ENCODE measurements at regions not wholly inside any gene's neighbourhood (a gene's known extent, or its start where the extent isn't known, plus 50 kb on each side); places are given as distances from the start of the nearest gene placed in this dataset.
A peak's percentile ranks its signal among the peaks of the same experiment; 100 is the strongest.

DNA sequence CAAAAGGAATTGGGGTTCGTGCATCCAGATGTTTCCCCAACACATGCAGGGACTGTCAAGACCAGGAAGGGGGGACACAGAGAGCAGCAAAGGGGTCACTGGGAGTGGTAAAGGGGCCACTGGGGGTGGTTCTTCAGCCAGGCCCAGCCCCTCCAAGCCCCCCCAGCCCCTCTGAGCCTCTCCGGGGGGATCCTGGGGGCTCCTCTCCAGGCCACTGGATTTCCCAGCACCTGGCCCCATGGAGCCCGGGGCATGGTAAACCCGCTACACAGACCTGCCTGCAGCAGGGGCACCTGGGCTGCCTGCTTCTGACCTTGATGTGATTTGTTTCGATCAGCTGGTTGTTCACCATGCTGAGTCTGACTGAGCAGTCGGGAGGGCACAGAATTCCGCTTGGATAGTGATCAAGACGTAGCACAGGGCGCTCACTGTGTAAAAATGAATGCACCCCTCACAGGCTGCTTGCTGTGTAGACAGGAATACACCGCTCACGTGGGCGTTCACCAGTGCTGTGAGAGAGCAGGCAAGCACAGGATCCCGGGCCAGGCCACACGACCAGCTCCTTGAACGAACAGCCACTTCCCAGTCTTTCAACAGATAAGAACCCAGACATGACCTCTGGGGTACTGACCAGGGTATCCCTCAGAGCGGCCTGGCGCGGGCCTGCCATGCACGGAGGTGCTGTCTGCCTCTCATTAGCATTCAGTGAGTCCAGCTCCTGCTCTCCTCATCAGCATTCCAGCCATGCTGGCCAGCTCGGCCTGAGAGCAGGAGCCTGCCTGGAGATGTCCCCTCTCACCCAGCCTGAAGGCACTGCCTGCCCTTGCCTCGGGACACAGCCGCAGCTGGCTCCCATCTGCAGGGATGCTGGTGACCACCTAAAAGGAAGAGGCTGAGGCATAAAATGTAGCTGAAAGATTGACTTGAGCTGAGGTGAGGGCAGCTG, 73.3 kb upstream of the OTOS start:
- no peaks in the 10 kb centered on the region for H3K9me3 Mint-ChIP-seq
- no peaks in the 10 kb centered on the region for H3K4me1 Mint-ChIP-seq
- H3K27ac Mint-ChIP-seq: no peak overlapping the region
- no peaks in the 10 kb centered on the region for H3K36me3 Mint-ChIP-seq
- H3K4me3 Mint-ChIP-seq: no peak overlapping the region
- peaks cover 11% of the 10 kb centered on the region for H3K27me3 Mint-ChIP-seq

DNA sequence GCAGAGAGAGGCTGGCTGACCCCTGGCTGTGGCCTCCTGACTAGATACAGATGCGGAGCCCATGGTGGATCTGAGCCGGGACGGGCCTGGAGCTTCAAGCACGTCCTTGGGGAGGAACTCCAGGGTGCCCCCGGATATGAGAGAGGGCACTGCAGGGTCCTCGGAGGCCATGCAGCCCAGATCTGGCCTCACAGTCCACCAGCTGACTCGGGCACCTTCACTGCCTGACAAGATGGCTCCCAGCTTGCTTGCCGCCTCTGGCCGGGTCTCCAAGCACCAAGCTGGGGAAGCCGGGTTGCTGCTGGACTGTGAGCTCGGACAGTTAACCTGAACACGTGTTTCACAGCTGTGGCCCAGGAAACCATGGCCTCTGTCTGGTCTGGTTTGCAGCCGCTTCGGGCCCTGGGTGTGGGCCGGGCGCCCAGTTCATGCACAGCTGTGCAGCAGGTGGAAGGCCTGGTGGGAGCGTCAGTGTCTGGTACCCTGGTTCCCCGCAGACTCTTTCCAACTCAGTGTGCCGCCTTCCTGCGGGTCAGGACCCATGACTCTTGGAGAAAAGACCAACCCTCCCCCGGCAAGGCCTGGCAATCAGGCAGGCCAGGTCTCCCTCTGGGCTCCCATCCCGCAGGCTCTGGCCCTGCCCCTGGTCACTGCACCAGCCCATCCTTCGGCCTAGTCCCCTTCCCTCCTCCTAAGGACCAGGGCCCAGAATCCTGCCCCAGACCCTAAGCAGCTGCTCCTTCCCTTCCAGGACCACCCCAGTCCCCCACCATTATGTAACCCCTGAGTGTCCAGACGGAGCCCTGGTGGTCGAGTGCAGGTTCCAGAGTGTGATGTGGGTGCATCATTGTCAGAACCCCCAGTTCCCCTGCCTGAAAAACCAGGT, 74.6 kb upstream of the OTOS start:
- H3K4me1 Mint-ChIP-seq: no peaks in the 10 kb centered on the region
- peaks cover 7% of the 10 kb centered on the region for H3K27me3 Mint-ChIP-seq
- H3K9me3 Mint-ChIP-seq: no peaks in the 10 kb centered on the region
- no peak overlapping the region for H3K27ac Mint-ChIP-seq
- no peak overlapping the region for H3K4me3 Mint-ChIP-seq
- no peaks in the 10 kb centered on the region for H3K36me3 Mint-ChIP-seq

DNA sequence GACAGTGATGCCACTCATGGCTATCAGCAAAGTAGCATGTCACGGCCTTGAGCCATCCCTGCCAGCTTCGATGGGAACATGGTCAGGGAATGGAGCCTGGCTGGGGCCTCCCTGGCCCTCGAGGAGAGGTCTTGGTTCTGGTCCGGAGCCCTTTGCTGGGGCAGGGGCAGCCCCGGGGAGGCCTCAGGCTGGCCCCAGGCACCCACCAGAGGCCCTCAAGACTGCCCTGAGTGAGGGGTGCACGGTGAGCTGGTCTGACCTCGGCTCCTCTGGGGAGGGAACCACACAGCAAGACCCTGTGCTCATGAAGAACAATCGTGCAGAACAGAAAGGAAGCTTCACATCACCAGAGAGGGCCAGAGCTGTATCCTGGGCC, 75.2 kb upstream of the OTOS start:
- no peaks in the 10 kb centered on the region for H3K36me3 Mint-ChIP-seq
- no peaks in the 10 kb centered on the region for H3K4me1 Mint-ChIP-seq
- H3K27ac Mint-ChIP-seq: no peak overlapping the region
- peaks cover 3% of the 10 kb centered on the region for H3K27me3 Mint-ChIP-seq
- H3K9me3 Mint-ChIP-seq: no peaks in the 10 kb centered on the region
- no peak overlapping the region for H3K4me3 Mint-ChIP-seq

DNA sequence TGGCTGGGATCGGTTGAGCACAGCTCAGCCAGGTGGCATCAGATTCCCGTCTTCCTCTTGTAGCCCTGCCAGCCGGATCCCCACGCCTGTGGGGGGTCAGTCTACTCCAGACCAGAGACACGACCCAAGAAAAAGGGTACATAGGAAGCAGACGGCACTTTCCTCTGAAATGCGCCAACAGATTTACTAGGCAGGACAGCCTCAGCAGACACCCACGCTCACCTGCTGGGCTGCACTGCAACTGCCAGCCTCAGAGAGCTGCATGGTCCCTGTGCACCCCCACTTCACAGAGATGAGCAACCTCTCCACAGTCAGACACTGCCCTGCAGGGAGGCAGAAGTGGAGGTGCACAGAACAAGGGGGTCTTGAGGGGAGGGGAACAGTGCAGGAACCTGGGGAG, 75.7 kb upstream of the OTOS start:
- H3K9me3 Mint-ChIP-seq: no peaks in the 10 kb centered on the region
- H3K27ac Mint-ChIP-seq: no peak overlapping the region
- H3K36me3 Mint-ChIP-seq: no peaks in the 10 kb centered on the region
- no peaks in the 10 kb centered on the region for H3K4me1 Mint-ChIP-seq
- H3K4me3 Mint-ChIP-seq: no peak overlapping the region
- H3K27me3 Mint-ChIP-seq: no peaks in the 10 kb centered on the region

DNA sequence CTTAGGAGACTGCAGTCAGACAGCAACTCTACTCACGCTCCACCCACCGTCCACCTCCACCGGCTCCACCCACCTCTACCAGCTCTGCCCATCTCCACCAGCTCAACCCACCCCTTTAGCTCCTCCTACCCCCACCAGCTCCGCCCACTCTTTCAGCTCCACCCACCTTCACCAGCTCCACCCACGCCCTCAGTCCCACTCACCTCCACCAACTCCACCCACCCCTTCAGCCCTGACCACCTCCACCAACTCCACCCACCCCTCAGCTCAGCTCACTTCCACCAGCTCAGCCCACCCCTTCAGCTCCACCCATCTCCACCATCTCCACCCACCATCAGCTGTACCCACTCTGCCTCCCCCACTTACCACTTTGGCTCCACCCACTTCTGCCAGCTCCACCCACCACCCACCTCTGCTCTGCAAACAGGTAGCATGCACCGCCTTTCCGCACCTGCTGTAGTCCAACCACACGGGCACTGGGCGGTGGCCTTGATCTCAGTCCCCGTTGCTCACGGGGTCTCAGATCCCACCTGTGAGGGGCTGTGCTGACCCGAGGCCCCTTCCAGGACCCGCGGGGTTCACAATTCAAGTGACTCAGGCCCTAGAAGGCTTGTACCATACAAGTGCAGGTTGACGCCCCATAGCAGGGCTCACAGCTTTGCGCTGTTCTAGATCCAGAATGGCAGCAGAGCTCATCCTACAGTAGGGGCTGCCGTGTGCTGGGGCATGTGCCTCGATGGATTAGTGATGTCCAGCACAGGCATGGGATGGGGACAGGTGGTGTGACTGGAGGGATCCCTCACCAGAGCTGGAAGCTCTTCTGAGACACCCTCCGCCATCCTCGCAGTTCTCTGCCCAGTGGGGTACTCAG, 77.2 kb upstream of the OTOS start:
- H3K9me3 Mint-ChIP-seq: peaks cover 0 to 2% (median 2%) of the 10 kb centered on the region in 3 donors
- no peaks in the 10 kb centered on the region for H3K4me1 Mint-ChIP-seq
- H3K27ac Mint-ChIP-seq: no peak overlapping the region

DNA sequence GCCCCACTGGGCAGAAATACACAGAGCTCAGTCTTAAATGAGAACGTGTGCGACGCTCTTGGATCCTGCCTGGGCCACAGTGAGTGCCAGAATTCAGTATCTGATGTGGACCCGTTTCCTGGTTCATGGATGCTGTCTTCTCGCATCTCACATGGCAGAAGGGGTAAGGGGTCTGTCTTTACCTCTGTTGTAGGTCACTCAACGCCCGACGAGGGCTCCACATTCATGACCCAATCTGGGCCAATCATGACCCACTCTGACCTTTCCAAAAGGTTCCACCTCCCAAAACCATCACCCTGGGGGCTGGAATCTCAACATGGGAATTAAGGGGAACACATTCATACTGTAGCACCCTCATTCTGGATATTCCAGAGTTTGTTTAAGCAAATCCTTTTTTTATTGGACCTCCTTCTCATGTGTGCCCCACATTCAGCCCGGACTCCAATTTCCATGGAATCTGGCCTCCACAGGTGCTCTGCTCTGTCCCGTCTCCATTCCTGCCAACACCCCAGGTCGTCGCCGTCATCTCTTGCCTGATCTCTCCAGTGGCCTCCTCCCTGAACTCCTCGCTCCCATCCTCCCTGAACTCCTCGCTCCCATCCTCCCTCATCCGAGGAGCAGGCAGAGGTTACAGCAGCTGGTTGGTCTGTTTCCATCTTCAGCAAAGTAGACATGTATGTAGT, 78.9 kb upstream of the OTOS start:
- Mint-ChIP-seq H3K36me3 (no peaks in the 10 kb centered on the region), H3K4me1 (no peaks in the 10 kb centered on the region), H3K9me3 (peaks cover 0 to 5% (median 2%) of the 10 kb centered on the region in 3 donors), H3K4me3 (no peak overlapping the region), H3K27me3 (peaks cover 5% of the 10 kb centered on the region), H3K27ac (no peak overlapping the region)

More for the DNA sequence above, 77.2 kb upstream of the OTOS start:
- Mint-ChIP-seq H3K27me3 (no peaks in the 10 kb centered on the region), H3K4me3 (peak overlapping the region in 1 of 4 donors; percentile 17), H3K36me3 (no peaks in the 10 kb centered on the region)

DNA sequence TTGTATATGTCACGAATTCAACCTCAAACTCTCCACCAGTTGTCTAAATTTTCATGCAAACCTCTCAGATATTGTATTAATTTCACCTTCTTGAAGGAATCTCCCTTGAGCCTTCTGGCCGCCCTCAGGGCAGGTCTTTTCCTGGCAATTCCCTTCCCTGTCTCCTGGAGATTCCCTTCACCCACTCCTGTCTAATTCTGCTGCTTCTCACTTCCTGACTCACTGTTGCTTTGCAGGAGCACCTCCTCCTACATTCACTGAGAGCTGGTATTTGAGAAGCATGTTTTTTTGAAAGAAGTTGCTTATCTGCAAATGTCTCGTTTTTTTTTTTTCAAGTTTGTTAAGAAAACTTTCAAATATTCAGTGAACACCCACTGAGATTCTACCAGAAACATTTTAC, 79.9 kb upstream of the OTOS start:
- H3K36me3 Mint-ChIP-seq: no peaks in the 10 kb centered on the region
- H3K27me3 Mint-ChIP-seq: peaks cover 8% of the 10 kb centered on the region
- H3K27ac Mint-ChIP-seq: no peak overlapping the region
- H3K4me3 Mint-ChIP-seq: no peak overlapping the region
- peaks cover 0 to 5% (median 2%) of the 10 kb centered on the region in 3 donors for H3K9me3 Mint-ChIP-seq
- no peaks in the 10 kb centered on the region for H3K4me1 Mint-ChIP-seq

DNA sequence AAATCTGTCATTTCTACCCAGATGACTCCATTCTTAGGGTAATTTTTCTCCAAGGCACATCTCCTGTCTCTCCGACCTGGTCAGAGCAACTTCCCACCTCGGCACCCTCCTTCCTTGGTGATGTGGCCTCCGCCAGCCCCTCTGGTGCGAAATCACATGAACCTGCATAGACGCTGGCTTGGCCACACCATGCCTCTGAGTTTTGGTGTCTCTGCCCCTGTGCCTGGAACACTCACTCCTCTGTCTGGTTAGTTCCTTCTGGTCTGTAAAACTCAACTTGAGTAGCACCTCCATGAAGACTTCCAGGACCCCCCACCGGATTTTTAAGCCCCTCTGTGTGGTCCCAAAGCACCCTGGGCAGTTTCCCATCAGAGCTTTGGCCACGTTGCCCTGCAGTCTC, 83.2 kb upstream of the OTOS start:
- H3K36me3 Mint-ChIP-seq: no peaks in the 10 kb centered on the region
- H3K27me3 Mint-ChIP-seq: peaks cover 10% of the 10 kb centered on the region
- no peak overlapping the region for H3K27ac Mint-ChIP-seq
- peaks cover 5 to 8% (median 5%) of the 10 kb centered on the region in 3 donors for H3K9me3 Mint-ChIP-seq
- no peaks in the 10 kb centered on the region for H3K4me1 Mint-ChIP-seq
- H3K4me3 Mint-ChIP-seq: no peak overlapping the region

DNA sequence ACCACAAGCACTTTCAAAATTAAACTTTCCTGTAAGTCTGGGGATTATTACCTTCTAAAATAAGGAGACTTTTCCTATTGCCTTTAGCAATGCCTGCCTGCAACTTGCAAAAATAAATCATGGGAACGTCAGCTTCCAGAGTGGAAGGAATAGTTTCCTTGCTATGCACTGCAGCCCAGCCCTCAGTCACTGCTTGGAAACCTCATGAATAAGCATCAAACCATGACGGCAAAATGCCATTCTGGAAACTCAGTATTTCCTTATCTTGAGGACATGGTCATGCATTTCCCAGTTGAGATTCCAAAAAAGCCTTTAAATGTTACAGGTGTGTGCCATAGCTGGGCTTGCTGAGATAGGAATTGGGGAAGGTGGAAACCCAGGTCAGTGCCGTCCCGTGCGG, 84.2 kb upstream of the OTOS start:
- Mint-ChIP-seq H3K27ac (no peak overlapping the region), H3K36me3 (peaks cover 2% of the 10 kb centered on the region), H3K4me1 (no peaks in the 10 kb centered on the region), H3K9me3 (peaks cover 9 to 17% (median 11%) of the 10 kb centered on the region in 3 donors), H3K4me3 (no peak overlapping the region), H3K27me3 (peaks cover 13% of the 10 kb centered on the region)

DNA sequence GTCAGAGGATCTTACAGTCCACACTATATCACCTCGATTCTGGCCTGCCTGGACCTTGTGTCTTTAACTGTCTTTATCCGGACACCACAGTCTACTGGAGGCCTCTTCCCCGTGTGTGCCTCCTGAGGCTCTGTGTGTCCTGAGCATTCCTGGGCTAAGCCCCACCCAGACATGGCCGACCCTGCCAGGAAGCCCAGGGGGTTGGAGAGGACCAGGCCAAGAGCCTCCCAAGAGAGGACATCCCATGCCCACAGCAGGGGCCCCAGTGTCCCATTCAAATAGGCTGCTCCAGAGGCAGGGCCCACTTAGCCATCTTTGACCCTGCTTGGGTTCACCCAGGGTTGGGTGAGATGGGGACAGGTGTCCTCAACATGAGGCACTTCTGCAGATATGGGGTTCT, 84.7 kb upstream of the OTOS start:
- Mint-ChIP-seq H3K4me3 (no peak overlapping the region), H3K4me1 (peaks cover 0 to 2% (median 0%) of the 10 kb centered on the region in 3 donors), H3K27ac (no peak overlapping the region), H3K27me3 (peaks cover 17% of the 10 kb centered on the region), H3K36me3 (peaks cover 2% of the 10 kb centered on the region), H3K9me3 (peaks cover 9 to 20% (median 16%) of the 10 kb centered on the region in 3 donors)

DNA sequence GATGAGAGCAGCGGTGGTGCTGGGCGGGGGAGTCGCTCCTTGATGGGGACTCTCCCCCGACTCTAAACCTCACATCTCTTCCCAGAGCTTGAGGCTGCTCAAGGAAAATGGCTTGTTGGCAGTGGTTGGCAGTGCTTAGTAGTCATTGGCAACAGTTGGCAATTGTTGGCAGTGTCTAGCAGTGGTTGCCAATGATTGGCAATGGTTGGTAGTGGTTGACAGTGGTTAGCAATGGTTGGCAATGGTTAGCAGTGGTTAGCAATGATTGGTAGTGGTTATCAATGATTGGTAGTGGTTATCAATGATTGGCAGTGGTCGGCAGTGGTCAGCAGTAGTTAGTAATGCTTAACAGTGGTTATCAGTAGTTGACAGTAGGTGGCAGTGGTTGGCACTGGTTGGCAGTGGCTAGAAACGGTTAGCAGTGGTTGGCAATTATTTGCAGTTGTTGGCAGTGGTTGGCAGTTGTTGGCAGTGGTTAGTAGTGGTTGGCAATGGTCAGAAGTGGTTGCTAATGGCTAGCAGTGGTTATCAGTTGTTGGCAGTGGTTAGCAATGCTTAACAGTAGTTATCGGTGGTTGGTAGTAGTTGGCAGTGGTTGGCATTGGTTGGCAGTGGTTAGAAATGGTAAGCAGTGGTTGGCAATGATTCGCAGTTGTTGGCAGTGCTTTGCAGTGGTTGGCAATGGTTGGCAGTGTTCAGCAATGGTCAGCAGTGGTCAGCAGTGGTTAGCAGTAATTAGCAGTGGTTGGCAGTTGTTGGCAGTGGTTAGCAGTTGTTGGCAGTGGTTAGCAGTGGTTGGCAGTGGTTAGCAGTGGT, 85.4 kb upstream of the OTOS start:
- Mint-ChIP-seq H3K4me1 (peaks cover 0 to 4% (median 0%) of the 10 kb centered on the region in 3 donors), H3K27me3 (peaks cover 19% of the 10 kb centered on the region), H3K9me3 (peaks cover 9 to 22% (median 17%) of the 10 kb centered on the region in 3 donors), H3K36me3 (peaks cover 2% of the 10 kb centered on the region), H3K27ac (no peak overlapping the region), H3K4me3 (no peak overlapping the region)

DNA sequence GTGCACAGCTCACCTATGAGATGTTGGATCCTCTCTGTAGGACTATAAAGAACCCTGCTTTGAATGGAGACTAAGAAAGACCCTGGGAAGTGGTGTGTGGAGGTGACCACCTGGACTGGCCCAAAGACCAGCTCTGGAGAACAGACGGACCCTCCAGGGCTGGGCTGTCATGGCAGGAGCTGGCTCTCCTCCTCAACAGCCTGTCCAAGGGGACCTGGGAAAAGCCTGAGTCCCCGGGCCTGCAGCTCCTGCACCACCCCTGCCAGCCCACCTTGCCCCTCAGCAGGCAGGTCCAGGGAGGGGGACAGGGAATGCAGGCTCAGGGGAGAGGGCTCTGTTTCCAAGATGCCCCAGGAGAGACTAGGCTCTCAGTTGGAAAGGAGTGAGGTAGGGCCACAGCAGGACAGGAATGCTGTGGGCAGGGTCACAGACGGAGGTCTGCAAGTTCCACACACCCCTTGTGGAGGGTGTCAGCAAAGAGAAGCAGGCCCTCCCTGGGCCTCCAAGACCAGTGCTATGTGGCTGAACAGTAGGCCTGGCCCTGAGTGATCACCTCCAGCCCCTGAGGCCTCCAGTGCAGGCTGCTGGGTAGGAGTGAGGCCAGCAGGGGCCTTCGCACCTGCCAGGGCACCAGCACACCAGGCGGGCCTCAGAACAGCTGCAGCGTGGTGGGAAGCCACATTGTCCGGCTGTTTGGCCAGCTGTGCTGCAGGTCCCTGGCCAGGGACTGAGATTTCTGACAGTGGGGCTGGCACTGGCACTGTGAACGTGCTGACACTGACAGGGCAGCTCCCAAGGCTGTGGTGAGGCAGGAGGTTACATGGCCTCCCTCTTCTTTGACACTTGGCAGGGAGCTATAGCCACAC, 86.4 kb upstream of the OTOS start:
- peaks cover 2% of the 10 kb centered on the region for H3K36me3 Mint-ChIP-seq
- H3K4me3 Mint-ChIP-seq: no peak overlapping the region
- peaks cover 21% of the 10 kb centered on the region for H3K27me3 Mint-ChIP-seq
- no peak overlapping the region for H3K27ac Mint-ChIP-seq
- peaks cover 0 to 4% (median 0%) of the 10 kb centered on the region in 3 donors for H3K4me1 Mint-ChIP-seq
- H3K9me3 Mint-ChIP-seq: peaks cover 9 to 22% (median 17%) of the 10 kb centered on the region in 3 donors
